HepG2 (cell line): ENCODE measurements at regions not wholly inside any gene's neighbourhood (a gene's known extent, or its start where the extent isn't known, plus 50 kb on each side); places are given as distances from the start of the nearest gene placed in this dataset.

Experiments
- CC2D1A ChIP-seq: sonication (generic); formaldehyde crosslinking; IDR thresholded peaks from 2 replicates; pipeline ENCODE4 v1.8.1; 2023; ENCODE audit warnings: mild to moderate bottlenecking, missing genetic modification reagents
- CREB1 ChIP-seq, 2 experiments: fragments of 450-650 bp in 1 of 2; IDR thresholded peaks; 2 replicates each; pipeline ENCODE4 v1.6.1; 2016 to 2017; ENCODE audit warnings: control low read depth in 1 of 2, mild to moderate bottlenecking in 1 of 2, missing compliant biosample characterization in 1 of 2, missing genetic modification characterization in 1 of 2
- E2F2 ChIP-seq: sonication (generic); formaldehyde crosslinking; IDR thresholded peaks from 2 replicates; pipeline ENCODE4 v1.4.0; 2020; ENCODE audit warnings: missing genetic modification reagents, borderline replicate concordance
- PLSCR1 ChIP-seq: sonication (generic); formaldehyde crosslinking; IDR thresholded peaks from 2 replicates; pipeline ENCODE4 v1.5.0; 2020; ENCODE audit warnings: missing genetic modification reagents, mild to moderate bottlenecking, borderline replicate concordance
- SSRP1 ChIP-seq: IDR thresholded peaks from 2 replicates; pipeline ENCODE4 v1.6.1; 2016; ENCODE audit warnings: control low read depth
- ZNF33B ChIP-seq: sonication (generic); formaldehyde crosslinking; IDR thresholded peaks from 2 replicates; pipeline ENCODE4 v1.5.1; 2020; ENCODE audit warnings: mild to moderate bottlenecking, missing genetic modification reagents
- ZNF766 ChIP-seq: sonication (generic); formaldehyde crosslinking; IDR thresholded peaks from 2 replicates; pipeline ENCODE4 v1.5.0; 2020; ENCODE audit warnings: missing genetic modification reagents, borderline replicate concordance
- TF ChIP-seq, protein P1 (sequence below): sonication (generic); formaldehyde crosslinking; IDR thresholded peaks from 2 replicates; pipeline ENCODE4 v1.4.0; 2020; ENCODE audit warnings: mild to moderate bottlenecking, missing genetic modification reagents
- TF ChIP-seq, protein P2 (sequence below): sonication (generic); formaldehyde crosslinking; IDR thresholded peaks from 2 replicates; pipeline ENCODE4 v1.4.0; 2020; ENCODE audit warnings: mild to moderate bottlenecking, missing genetic modification reagents

- TF ChIP-seq, protein P1, sequence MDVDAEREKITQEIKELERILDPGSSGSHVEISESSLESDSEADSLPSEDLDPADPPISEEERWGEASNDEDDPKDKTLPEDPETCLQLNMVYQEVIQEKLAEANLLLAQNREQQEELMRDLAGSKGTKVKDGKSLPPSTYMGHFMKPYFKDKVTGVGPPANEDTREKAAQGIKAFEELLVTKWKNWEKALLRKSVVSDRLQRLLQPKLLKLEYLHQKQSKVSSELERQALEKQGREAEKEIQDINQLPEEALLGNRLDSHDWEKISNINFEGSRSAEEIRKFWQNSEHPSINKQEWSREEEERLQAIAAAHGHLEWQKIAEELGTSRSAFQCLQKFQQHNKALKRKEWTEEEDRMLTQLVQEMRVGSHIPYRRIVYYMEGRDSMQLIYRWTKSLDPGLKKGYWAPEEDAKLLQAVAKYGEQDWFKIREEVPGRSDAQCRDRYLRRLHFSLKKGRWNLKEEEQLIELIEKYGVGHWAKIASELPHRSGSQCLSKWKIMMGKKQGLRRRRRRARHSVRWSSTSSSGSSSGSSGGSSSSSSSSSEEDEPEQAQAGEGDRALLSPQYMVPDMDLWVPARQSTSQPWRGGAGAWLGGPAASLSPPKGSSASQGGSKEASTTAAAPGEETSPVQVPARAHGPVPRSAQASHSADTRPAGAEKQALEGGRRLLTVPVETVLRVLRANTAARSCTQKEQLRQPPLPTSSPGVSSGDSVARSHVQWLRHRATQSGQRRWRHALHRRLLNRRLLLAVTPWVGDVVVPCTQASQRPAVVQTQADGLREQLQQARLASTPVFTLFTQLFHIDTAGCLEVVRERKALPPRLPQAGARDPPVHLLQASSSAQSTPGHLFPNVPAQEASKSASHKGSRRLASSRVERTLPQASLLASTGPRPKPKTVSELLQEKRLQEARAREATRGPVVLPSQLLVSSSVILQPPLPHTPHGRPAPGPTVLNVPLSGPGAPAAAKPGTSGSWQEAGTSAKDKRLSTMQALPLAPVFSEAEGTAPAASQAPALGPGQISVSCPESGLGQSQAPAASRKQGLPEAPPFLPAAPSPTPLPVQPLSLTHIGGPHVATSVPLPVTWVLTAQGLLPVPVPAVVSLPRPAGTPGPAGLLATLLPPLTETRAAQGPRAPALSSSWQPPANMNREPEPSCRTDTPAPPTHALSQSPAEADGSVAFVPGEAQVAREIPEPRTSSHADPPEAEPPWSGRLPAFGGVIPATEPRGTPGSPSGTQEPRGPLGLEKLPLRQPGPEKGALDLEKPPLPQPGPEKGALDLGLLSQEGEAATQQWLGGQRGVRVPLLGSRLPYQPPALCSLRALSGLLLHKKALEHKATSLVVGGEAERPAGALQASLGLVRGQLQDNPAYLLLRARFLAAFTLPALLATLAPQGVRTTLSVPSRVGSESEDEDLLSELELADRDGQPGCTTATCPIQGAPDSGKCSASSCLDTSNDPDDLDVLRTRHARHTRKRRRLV (CRISPR knock-in tag), result no peak
- no peak for TF ChIP-seq ZNF33B (CRISPR knock-in tag)
- TF ChIP-seq, protein P2, sequence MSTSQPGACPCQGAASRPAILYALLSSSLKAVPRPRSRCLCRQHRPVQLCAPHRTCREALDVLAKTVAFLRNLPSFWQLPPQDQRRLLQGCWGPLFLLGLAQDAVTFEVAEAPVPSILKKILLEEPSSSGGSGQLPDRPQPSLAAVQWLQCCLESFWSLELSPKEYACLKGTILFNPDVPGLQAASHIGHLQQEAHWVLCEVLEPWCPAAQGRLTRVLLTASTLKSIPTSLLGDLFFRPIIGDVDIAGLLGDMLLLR (CRISPR knock-in tag), result no peak
- TF ChIP-seq SSRP1 (CRISPR knock-in tag), result no peak
- TF ChIP-seq CC2D1A (CRISPR knock-in tag), result no peak
- TF ChIP-seq ZNF766 (CRISPR knock-in tag), result no peak
- no peak for TF ChIP-seq PLSCR1 (CRISPR knock-in tag)
- TF ChIP-seq E2F2 (CRISPR knock-in tag), result no peak
- TF ChIP-seq CREB1 (IDR thresholded peaks at IDR 0.05), result no peak
- TF ChIP-seq CREB1 (CRISPR knock-in tag; IDR thresholded peaks at IDR 0.05), result no peak
These were observed 1163.7 kb downstream of the SI start (continued) for GRCh38 chr3:163914567-163914966.
